Endothelial cell of umbilical vein (primary cell): ENCODE measurements at regions not wholly inside any gene's neighbourhood (a gene's known extent, or its start where the extent isn't known, plus 50 kb on each side); places are given as distances from the start of the nearest gene placed in this dataset.

Experiments
- BruUV-seq: library from RNA; stranded (reverse); fragments of 400-500 nt; replicated peaks from 2 replicates; lab custom pipeline; 2021; lab: Mats Ljungman, UMichigan
- CTCF ChIA-PET: fragments of 300-600, 350-600 bp; sonication (Branson Sonifier 250); formaldehyde crosslinking; loops from one replicate; lab custom pipeline; 2021; ENCODE audit warnings: antibody characterized with exemption, inconsistent platforms; lab: Charles Lee
- POLR2A ChIA-PET: fragments of 300-600, 350-600 bp; sonication (Branson Sonifier 250); formaldehyde crosslinking; loops from one replicate; lab custom pipeline; 2021; ENCODE audit warnings: antibody characterized with exemption, inconsistent platforms; lab: Charles Lee
- DNase-seq: peaks from one replicate; pipeline ENCODE4 v3.0.0-alpha.2; 2011; ENCODE audit warnings: low read depth, low spot score
- FAIRE-seq: peaks from 2 replicates; lab custom pipeline; 2011; peaks lifted over from hg19 to GRCh38; lab: Jason Lieb, UNC
- H2AFZ ChIP-seq: 2 replicates; pipeline ENCODE4 v1.6.0; 2012; ENCODE audit warnings: low read depth, low read length, control low read depth, inconsistent platforms
- H3K27ac ChIP-seq: 2 replicates; pipeline ENCODE4 v1.5.1; 2011; ENCODE audit warnings: low read depth, mild to moderate bottlenecking, control low read depth, low read length, moderate library complexity; ENCODE audit not compliant: insufficient read depth
- H3K27me3 ChIP-seq, 2 experiments: 2 replicates each; pipeline versions ENCODE4 v1.6.0 to v1.6.1; 2011; ENCODE audit warnings: low read length in 2 of 2, mixed read lengths in 1 of 2; ENCODE audit not compliant: control insufficient read depth in 2 of 2, insufficient read depth in 2 of 2
- H3K36me3 ChIP-seq, 2 experiments: 2 replicates in 1 of 2; 3 replicates in 1 of 2; pipeline ENCODE4 v1.5.1; 2011; ENCODE audit warnings: low read length in 2 of 2, mild to moderate bottlenecking in 1 of 2, moderate library complexity in 1 of 2; ENCODE audit not compliant: control insufficient read depth in 2 of 2, insufficient read depth in 2 of 2; ENCODE audit errors: extremely low read depth in 1 of 2
- H3K4me1 ChIP-seq: 3 replicates; pipeline ENCODE4 v1.5.1; 2011; ENCODE audit warnings: mild to moderate bottlenecking, low read length; ENCODE audit not compliant: control insufficient read depth, insufficient read depth; ENCODE audit errors: extremely low read depth
- H3K4me2 ChIP-seq: 2 replicates; pipeline ENCODE4 v1.6.1; 2011; ENCODE audit warnings: low read length, control low read depth, mixed read lengths; ENCODE audit not compliant: insufficient read depth
- H3K4me3 ChIP-seq, 3 experiments: fragments of 200-600 bp in 1 of 3; sonication (generic), shearing (Covaris generic) in 1 of 3; replicated peaks in 1 of 3; 2 replicates each; pipeline ENCODE4 v1.5.1; 2011 to 2016; ENCODE audit warnings: control low read depth in 3 of 3, low read length in 3 of 3, mild to moderate bottlenecking in 2 of 3, inconsistent platforms in 1 of 3, low read depth in 1 of 3, moderate library complexity in 1 of 3; ENCODE audit not compliant: insufficient read depth in 1 of 3
- H3K79me2 ChIP-seq: 2 replicates; pipeline ENCODE4 v1.6.0; 2012; ENCODE audit warnings: low read length, inconsistent platforms; ENCODE audit not compliant: control insufficient read depth, insufficient read depth
- H3K9ac ChIP-seq: replicated peaks from 2 replicates; pipeline ENCODE3; 2011; ENCODE audit warnings: low read length, control low read depth; ENCODE audit not compliant: insufficient read depth; ENCODE audit errors: extremely low read depth
- H3K9me1 ChIP-seq: replicated peaks from 3 replicates; pipeline ENCODE4 v1.6.0; 2011; ENCODE audit warnings: mild to moderate bottlenecking, low read length; ENCODE audit not compliant: control insufficient read depth, insufficient read depth; ENCODE audit errors: extremely low read depth
- H3K9me3 ChIP-seq: replicated peaks from 2 replicates; pipeline ENCODE4 v1.5.1; 2012; ENCODE audit warnings: low read length, inconsistent platforms; ENCODE audit not compliant: control insufficient read depth, insufficient read depth
- H4K20me1 ChIP-seq: replicated peaks from 2 replicates; pipeline ENCODE3; 2011; ENCODE audit warnings: mild to moderate bottlenecking, low read length; ENCODE audit not compliant: control insufficient read depth, insufficient read depth; ENCODE audit errors: extremely low read depth
- CTCF ChIP-seq, 2 donors: IDR thresholded peaks; 1 replicate in 1 of 2; 2 replicates in 1 of 2; pipeline ENCODE4 v1.5.1; 2011; ENCODE audit warnings: low read length in 2 of 2, mild to moderate bottlenecking in 2 of 2, moderate library complexity in 2 of 2, control low read depth in 1 of 2, inconsistent platforms in 1 of 2, low read depth in 1 of 2; ENCODE audit not compliant: insufficient read depth in 1 of 2; ENCODE audit errors: extremely low read depth in 1 of 2
- EZH2 ChIP-seq: IDR thresholded peaks from 2 replicates; pipeline ENCODE4 v1.6.1; 2012; ENCODE audit warnings: borderline replicate concordance, low read depth, mild to moderate bottlenecking, moderate library complexity, low read length, inconsistent platforms; ENCODE audit not compliant: severe bottlenecking
- GATA2 ChIP-seq: IDR thresholded peaks from 2 replicates; pipeline ENCODE4 v1.7.0; 2011; ENCODE audit warnings: low read depth, mild to moderate bottlenecking, moderate library complexity, mixed read lengths, low read length; ENCODE audit not compliant: insufficient read length, insufficient read depth
- JUN ChIP-seq: IDR thresholded peaks from 2 replicates; pipeline ENCODE4 v1.6.1; 2011; ENCODE audit warnings: borderline replicate concordance, low read depth; ENCODE audit not compliant: insufficient read length, insufficient read depth
- MAX ChIP-seq: IDR thresholded peaks from 2 replicates; pipeline ENCODE4 v1.6.1; 2011; ENCODE audit not compliant: insufficient read depth, insufficient read length
- MYC ChIP-seq: IDR thresholded peaks from one replicate; pipeline ENCODE4 v1.6.1; 2011; ENCODE audit warnings: mild to moderate bottlenecking, low read depth, low read length
- POLR2A ChIP-seq: IDR thresholded peaks from 2 replicates; pipeline ENCODE4 v1.6.1; 2012; ENCODE audit warnings: low read depth, mild to moderate bottlenecking, control low read depth, low read length
- POLR2AphosphoS5 ChIP-seq: IDR thresholded peaks from 2 replicates; pipeline ENCODE4 v1.6.1; 2012; ENCODE audit warnings: low read depth, mild to moderate bottlenecking, control low read depth, low read length, moderate library complexity; ENCODE audit not compliant: insufficient read depth
- dilution Hi-C: fragments of 300-500 bp; cut with MboI; formaldehyde crosslinking; loops from one replicate; pipeline ENCODE4 v1.15.0; 2019; ENCODE audit warnings: low sequenced_read_pairs; ENCODE audit not compliant: extremely low pct_ligation_motif_present
- intact Hi-C: fragments of 100-400 bp; cut with micrococcal nuclease; formaldehyde crosslinking; loops from one replicate; pipeline ENCODE4 v1.10.0; 2022

- Histone ChIP-seq H4K20me1 (no peaks in the 10 kb centered on the region), H3K27ac (no peak overlapping the region), H3K4me2 (no peak overlapping the region), H3K9me3 (no peaks in the 10 kb centered on the region), H3K9me1 (no peaks in the 10 kb centered on the region), H3K36me3 (no peaks in the 10 kb centered on the region), H3K27me3 (no peaks in the 10 kb centered on the region), H3K4me3 (no peak overlapping the region), H3K79me2 (no peaks in the 10 kb centered on the region), H3K4me1 (no peaks in the 10 kb centered on the region), H2AFZ (no peak overlapping the region), H3K9ac (no peak overlapping the region)
- TF ChIP-seq POLR2AphosphoS5 (no peak), EZH2 (no peak), MAX (no peak), JUN (no peak), CTCF (IDR thresholded peaks at IDR 0.05; ENCODE audit: extremely low read depth in 1 of 2, insufficient read depth in 1 of 2, low read depth in 1 of 2, low read length in 2 of 2) (no peak), POLR2A (no peak), GATA2 (no peak), MYC (no peak)
- FAIRE-seq, result no peak
- no TSS peak for BruUV-seq
- no peak for DNase-seq
- ChIA-PET POLR2A (no interaction called here), CTCF (no interaction called here)
- intact Hi-C loops, result no loop called here
- dilution Hi-C loops, result no loop called here
Observed at GRCh38 chrY:7518387-7518786, 606.8 kb upstream of the AMELY start.
